ENCODE measurements at regions not wholly inside any gene's neighbourhood (a gene's known extent, or its start where the extent isn't known, plus 50 kb on each side); places are given as distances from the start of the nearest gene placed in this dataset.

DNA sequence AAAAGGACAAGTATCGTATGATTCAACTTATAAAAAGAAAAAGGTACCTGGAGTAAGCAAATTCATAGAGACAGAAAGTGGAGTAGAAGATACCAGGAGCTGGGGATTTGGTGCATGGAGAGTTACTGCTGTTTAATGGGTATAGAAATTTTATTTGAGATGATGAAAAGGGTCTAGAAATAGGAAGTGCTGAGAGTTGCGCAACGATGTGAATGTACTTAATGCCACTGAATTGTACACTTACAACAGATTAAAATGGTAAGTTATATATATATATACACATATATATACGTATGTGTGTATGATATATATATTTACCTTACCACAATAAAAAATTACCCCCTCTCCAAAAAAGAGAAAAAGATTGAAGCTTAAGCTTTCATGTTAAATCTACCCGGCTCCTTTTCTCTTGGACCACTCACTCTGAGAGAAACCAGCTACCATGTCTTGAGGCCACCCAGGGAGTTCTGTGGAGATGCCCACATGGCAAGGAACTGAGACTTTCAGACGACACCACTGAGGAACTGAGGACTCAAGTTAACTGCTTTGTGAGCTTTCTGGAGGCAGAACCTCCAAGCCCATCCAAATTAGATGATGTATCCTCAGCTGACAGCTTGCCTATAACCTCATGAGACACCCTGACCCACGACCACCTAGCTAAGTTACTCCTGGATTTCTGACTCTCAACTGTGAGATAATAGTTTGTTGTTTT, 130.0 kb upstream of the BTG1 start:
- ATAC-seq (ENCODE audit: low FRiP score) (no peak), DNase-seq (ENCODE audit: low spot score) (no peak)
- TF ChIP-seq, protein P1, sequence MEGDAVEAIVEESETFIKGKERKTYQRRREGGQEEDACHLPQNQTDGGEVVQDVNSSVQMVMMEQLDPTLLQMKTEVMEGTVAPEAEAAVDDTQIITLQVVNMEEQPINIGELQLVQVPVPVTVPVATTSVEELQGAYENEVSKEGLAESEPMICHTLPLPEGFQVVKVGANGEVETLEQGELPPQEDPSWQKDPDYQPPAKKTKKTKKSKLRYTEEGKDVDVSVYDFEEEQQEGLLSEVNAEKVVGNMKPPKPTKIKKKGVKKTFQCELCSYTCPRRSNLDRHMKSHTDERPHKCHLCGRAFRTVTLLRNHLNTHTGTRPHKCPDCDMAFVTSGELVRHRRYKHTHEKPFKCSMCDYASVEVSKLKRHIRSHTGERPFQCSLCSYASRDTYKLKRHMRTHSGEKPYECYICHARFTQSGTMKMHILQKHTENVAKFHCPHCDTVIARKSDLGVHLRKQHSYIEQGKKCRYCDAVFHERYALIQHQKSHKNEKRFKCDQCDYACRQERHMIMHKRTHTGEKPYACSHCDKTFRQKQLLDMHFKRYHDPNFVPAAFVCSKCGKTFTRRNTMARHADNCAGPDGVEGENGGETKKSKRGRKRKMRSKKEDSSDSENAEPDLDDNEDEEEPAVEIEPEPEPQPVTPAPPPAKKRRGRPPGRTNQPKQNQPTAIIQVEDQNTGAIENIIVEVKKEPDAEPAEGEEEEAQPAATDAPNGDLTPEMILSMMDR (IDR thresholded peaks at IDR 0.05), result no peak

DNA sequence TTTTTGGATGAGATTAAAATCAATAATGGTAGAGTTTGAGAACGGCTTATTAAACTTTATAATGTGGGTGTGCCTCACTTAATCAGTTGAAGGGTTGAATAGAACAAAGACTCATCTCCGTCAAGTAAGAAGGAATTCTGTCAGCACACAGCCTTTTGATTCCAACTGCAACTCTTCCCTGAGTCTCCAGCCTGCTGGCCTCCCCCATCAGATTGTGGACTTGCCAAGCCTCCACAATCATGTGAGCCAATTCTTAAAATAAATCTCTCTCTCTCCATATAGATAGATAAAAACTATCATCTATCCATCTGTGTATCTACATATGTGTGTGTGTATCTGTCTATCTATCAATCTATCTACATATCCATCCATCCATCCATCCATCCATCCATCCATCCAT, 127.4 kb upstream of the BTG1 start:
- no peak for DNase-seq (ENCODE audit: low spot score)
- TF ChIP-seq, protein P1 (IDR thresholded peaks at IDR 0.05), result no peak
- no peak for ATAC-seq (ENCODE audit: low FRiP score)

DNA sequence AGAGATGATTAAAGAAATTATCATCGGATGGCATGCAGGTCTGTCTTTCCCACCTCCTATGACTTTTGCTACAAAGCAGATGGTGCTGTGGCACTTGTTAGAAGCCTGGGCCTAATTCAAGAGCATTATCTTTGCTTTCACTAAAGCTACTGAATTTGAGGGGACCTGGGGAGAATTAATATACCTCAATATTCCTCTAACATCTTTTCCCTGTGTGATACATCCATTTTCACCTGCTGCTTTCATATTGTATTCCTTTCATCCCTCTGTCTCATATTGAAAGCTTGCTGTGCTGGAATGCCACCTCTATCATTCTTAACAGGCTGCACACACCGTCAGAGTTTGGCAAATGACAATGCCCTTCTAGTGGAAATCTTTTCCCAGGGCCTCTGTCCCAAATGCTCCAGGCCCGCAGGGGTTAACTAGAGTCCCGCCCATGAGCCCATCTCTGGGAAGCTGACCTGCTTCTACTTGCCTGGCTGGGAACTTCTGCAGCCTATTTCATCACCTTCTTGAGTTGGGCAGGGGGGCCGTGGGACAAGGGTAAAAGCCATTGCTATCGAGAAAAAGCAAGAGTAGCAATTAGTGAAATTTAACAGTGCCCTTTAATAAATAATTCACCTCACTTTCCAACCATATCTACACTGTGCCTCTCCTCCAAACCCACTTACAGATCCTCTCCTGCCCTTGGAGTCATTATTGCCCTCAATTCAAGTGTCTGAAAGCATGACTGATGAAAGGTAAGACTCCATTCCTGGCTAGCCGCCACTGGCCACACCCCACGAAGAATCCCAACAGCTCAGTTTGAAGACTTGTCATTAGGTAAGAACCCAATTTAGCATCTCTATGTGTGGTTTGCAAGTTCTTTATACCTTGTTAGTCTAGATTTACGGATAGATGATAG, 126.7 kb upstream of the BTG1 start:
- TF ChIP-seq, protein P1 (IDR thresholded peaks at IDR 0.05), result no peak
- no peak for DNase-seq (ENCODE audit: low spot score)
- no peak for ATAC-seq (ENCODE audit: low FRiP score)

DNA sequence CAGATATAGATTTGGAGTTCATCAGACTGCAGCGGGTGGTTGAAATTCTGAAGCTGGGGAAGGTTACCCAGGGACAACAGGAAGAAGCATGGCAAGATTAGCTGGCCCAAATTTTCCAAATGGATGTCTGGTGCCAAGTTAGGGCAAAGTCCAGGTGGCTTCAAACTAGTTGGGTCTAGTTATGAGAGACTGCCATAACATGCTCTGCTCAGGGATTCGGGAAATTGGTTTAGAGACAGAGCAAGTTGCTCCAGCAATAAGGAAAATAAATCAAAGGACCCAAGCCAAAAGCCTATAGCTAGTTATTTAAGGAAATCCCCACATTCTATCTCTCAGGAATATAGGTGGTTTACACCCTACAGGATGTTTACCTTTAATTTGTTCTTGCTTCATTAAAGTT, 125.7 kb upstream of the BTG1 start:
- DNase-seq (ENCODE audit: low spot score), result no peak
- ATAC-seq (ENCODE audit: low FRiP score), result no peak
- TF ChIP-seq, protein P1 (IDR thresholded peaks at IDR 0.05), result no peak

DNA sequence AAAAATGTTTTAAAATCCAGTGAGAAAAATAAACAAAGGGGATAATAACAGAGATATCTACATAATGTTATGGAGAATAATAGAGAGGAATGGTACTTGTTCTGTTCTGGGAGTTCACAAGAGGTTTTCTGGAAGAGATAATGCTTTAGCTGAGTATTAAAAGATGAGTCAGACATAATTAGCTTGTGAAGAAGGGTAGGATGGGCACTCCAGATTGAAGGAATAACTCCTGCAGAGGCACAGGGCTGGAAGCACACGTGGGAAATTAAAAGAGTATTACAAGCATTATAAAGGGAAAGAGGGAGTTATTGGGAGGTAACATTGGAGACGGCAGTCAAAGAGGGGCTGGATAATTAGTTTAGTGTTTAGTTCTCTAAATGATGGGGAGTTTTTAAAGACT, 124.9 kb upstream of the BTG1 start:
- TF ChIP-seq, protein P1 (IDR thresholded peaks at IDR 0.05), result no peak
- ATAC-seq (ENCODE audit: low FRiP score) (no peak), DNase-seq (ENCODE audit: low spot score) (no peak)

DNA sequence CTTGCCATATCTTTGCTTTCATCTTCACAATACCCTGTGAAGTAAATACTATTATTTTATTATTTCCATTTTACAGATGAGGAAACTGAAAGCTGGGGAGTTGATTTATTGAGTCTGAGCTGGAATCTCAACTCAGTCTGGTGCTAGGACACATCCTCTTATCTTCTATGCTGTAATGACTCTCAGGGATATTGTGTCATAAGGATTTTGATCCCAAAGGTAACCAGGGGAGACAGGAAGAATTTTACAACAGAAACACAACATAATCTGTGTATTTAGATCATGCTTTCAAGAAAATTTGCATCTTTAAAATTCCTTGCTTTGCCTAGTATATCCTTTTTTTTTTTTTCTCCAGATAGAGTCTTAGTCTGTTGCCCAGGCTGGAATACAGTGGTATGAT, 123.3 kb upstream of the BTG1 start:
- TF ChIP-seq, protein P1 (IDR thresholded peaks at IDR 0.05), result no peak
- no peak for DNase-seq (ENCODE audit: low spot score)

More for the DNA sequence above, 123.3 kb upstream of the BTG1 start:
- no peak for ATAC-seq (ENCODE audit: low FRiP score)
